KMS-11 (cell line): ENCODE measurements at regions not wholly inside any gene's neighbourhood (a gene's known extent, or its start where the extent isn't known, plus 50 kb on each side); places are given as distances from the start of the nearest gene placed in this dataset.

Experiments used
- H2AFZ ChIP-seq: fragments of 200-600 bp; sonication (generic); 2 replicates; pipeline ENCODE4 v1.6.1; 2016; ENCODE audit warnings: antibody characterized with exemption, mixed run types, low read depth
- H3K27ac ChIP-seq: fragments of 200-600 bp; sonication (generic); 2 replicates; pipeline ENCODE4 v1.6.1; 2016; ENCODE audit warnings: mild to moderate bottlenecking, mixed run types
- H3K27me3 ChIP-seq: fragments of 200-600 bp; sonication (generic); 2 replicates; pipeline ENCODE4 v1.6.1; 2017; ENCODE audit warnings: mild to moderate bottlenecking, low read depth, mixed run types, moderate library complexity; ENCODE audit not compliant: insufficient read depth
- H3K36me3 ChIP-seq: fragments of 200-600 bp; sonication (generic); 2 replicates; pipeline ENCODE4 v1.6.1; 2017; ENCODE audit warnings: mild to moderate bottlenecking, mixed run types; ENCODE audit not compliant: insufficient read depth
- H3K4me1 ChIP-seq: fragments of 200-600 bp; sonication (generic); 2 replicates; pipeline ENCODE4 v1.6.1; 2016; ENCODE audit warnings: mild to moderate bottlenecking, low read depth, mixed run types; ENCODE audit not compliant: poor library complexity, severe bottlenecking
- H3K4me2 ChIP-seq: fragments of 200-600 bp; sonication (generic); 2 replicates; pipeline ENCODE4 v1.7.0; 2016; ENCODE audit warnings: mild to moderate bottlenecking, mixed run types
- H3K4me3 ChIP-seq: fragments of 200-600 bp; sonication (generic); IDR thresholded peaks from 2 replicates; pipeline ENCODE4 v1.6.1; 2017; ENCODE audit warnings: low read depth, low read length, mixed read lengths; ENCODE audit not compliant: insufficient read depth
- H3K79me2 ChIP-seq: fragments of 200-600 bp; sonication (generic); 2 replicates; pipeline ENCODE4 v1.6.1; 2016; ENCODE audit warnings: low read depth, mixed run types; ENCODE audit not compliant: insufficient read depth
- H3K9ac ChIP-seq: fragments of 200-600 bp; sonication (generic); 2 replicates; pipeline ENCODE4 v1.6.1; 2016; ENCODE audit warnings: mild to moderate bottlenecking, mixed run types
- H4K20me1 ChIP-seq: fragments of 200-600 bp; sonication (generic); 2 replicates; pipeline ENCODE4 v1.6.1; 2016; ENCODE audit warnings: mild to moderate bottlenecking, mixed run types; ENCODE audit not compliant: insufficient read depth
- TF ChIP-seq, protein P1 (sequence below): fragments of 200-600 bp; sonication (generic); conservative IDR thresholded peaks from 2 replicates; pipeline ENCODE4 v1.6.1; 2017; ENCODE audit warnings: low read depth, mild to moderate bottlenecking, antibody characterized with exemption, low read length, moderate library complexity, mixed read lengths

DNA sequence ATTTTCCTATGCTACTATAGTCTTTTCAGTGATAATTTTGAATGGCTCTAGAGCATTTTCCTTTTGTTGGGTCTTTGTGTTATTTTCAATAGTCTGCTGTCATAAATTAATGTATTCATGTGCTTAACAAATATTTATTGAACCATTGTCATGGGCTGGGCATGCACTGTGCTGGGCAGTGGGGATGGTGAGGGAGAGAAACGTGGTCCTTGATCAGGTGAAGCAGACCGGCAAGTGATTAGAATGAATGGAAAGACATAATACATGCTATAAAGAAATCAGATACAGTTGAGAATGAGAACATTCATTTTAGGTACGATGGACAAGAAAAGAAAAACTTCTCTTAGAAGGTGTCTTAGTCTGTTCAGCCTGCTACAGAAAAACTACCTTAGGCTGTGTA is 66.1 kb downstream of the KIF4B start:
- no peak overlapping the region for H2AFZ ChIP-seq
- no peaks in the 10 kb centered on the region for H3K4me1 ChIP-seq
- no peaks in the 10 kb centered on the region for H3K27me3 ChIP-seq
- no peak overlapping the region for H3K4me3 ChIP-seq
- TF ChIP-seq, protein P1, sequence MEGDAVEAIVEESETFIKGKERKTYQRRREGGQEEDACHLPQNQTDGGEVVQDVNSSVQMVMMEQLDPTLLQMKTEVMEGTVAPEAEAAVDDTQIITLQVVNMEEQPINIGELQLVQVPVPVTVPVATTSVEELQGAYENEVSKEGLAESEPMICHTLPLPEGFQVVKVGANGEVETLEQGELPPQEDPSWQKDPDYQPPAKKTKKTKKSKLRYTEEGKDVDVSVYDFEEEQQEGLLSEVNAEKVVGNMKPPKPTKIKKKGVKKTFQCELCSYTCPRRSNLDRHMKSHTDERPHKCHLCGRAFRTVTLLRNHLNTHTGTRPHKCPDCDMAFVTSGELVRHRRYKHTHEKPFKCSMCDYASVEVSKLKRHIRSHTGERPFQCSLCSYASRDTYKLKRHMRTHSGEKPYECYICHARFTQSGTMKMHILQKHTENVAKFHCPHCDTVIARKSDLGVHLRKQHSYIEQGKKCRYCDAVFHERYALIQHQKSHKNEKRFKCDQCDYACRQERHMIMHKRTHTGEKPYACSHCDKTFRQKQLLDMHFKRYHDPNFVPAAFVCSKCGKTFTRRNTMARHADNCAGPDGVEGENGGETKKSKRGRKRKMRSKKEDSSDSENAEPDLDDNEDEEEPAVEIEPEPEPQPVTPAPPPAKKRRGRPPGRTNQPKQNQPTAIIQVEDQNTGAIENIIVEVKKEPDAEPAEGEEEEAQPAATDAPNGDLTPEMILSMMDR: no peak
- no peaks in the 10 kb centered on the region for H4K20me1 ChIP-seq
- H3K36me3 ChIP-seq: no peaks in the 10 kb centered on the region
- H3K27ac ChIP-seq: no peak overlapping the region
- H3K9ac ChIP-seq: no peak overlapping the region
- no peak overlapping the region for H3K4me2 ChIP-seq
- H3K79me2 ChIP-seq: no peaks in the 10 kb centered on the region

DNA sequence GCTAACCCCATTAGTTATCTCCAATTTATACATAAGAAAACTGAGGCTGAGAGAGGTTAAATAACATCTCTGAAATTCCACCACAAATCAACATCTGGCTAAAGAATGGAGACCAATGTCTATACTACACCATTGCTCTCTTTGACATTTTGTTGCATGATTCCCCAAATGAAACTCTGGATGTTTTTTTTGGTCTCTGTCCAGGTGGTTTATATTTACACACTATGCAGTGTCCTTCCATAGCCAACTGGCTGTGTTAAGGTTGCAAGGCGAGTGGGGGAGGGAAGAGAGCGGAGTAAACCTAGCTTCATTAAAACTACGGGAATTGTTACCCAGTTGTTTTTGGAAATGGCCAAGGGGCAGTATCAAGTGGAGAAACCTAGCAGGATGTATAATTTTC is 67.2 kb downstream of the KIF4B start:
- Histone ChIP-seq H3K4me3 (no peak overlapping the region), H3K9ac (no peak overlapping the region), H3K36me3 (no peaks in the 10 kb centered on the region), H3K27ac (no peak overlapping the region), H2AFZ (no peak overlapping the region), H3K4me1 (no peaks in the 10 kb centered on the region), H3K4me2 (no peak overlapping the region), H3K27me3 (no peaks in the 10 kb centered on the region), H4K20me1 (no peaks in the 10 kb centered on the region), H3K79me2 (no peaks in the 10 kb centered on the region)
- TF ChIP-seq, protein P1: no peak

DNA sequence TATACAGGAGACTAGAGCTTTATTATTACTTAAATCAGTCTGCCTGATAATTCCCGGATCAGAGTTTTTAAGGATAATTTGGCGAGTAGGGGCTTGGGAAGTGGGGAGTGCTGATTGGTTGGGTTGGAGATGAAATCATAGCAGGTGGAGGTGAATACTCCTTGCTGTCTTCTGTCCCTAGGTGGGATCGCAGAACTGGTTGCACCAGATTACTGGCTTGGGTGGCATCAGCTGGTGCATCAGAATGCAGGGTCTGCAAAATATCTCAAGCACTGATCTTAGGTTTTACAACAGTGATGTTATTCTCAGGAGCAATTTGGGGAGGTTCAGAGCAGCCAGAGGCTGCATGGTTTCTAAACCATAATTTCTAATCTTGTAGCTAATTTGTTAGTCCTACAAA is 68.1 kb downstream of the KIF4B start:
- Histone ChIP-seq H3K4me3 (no peak overlapping the region), H3K9ac (no peak overlapping the region), H3K27ac (no peak overlapping the region), H3K36me3 (no peaks in the 10 kb centered on the region), H3K79me2 (no peaks in the 10 kb centered on the region), H2AFZ (no peak overlapping the region), H3K27me3 (no peaks in the 10 kb centered on the region), H4K20me1 (no peaks in the 10 kb centered on the region), H3K4me1 (no peaks in the 10 kb centered on the region), H3K4me2 (no peak overlapping the region)
- TF ChIP-seq, protein P1: no peak

DNA sequence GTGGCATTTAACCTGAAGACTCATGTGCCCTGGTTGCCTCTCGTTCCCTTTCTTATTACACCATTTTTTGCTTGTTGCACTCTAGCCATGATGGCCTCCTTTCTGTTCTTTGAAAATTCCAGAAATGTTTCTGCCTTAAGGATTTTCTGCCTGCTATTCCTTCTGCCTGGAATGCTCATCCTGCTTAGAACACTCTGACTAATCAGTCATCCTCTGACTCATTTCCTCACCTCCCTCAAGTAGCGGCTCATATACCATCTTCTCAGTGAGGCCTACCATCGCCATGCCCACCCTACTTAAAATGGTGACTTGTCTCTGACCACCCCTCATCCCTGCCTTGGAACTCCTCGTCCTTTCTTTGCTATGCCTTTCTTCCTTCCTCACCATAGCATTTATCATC is 68.8 kb downstream of the KIF4B start:
- TF ChIP-seq, protein P1: no peak
- H3K79me2 ChIP-seq: no peaks in the 10 kb centered on the region
- no peak overlapping the region for H3K9ac ChIP-seq
- no peaks in the 10 kb centered on the region for H3K36me3 ChIP-seq
- no peaks in the 10 kb centered on the region for H4K20me1 ChIP-seq
- H3K27me3 ChIP-seq: no peaks in the 10 kb centered on the region
- no peak overlapping the region for H2AFZ ChIP-seq
- no peak overlapping the region for H3K27ac ChIP-seq
- H3K4me3 ChIP-seq: no peak overlapping the region
- H3K4me1 ChIP-seq: no peaks in the 10 kb centered on the region
- H3K4me2 ChIP-seq: no peak overlapping the region
